GM23338 (cell line): ENCODE measurements at regions not wholly inside any gene's neighbourhood (a gene's known extent, or its start where the extent isn't known, plus 50 kb on each side); places are given as distances from the start of the nearest gene placed in this dataset. TPM values are rescaled to one million over a fixed set of nuclear protein-coding genes. Genes with fewer than 3 reads are reported as not detected.

Experiments used
- CREB1 ChIP-seq: fragments of 250-450 bp; sonication (Bioruptor Pico); IDR thresholded peaks from 2 replicates; pipeline ENCODE4 v1.5.0; 2020; ENCODE audit warnings: low read depth, mild to moderate bottlenecking, moderate library complexity
- CTCF ChIP-seq, 2 experiments: fragments of 200-600 bp in 1 of 2; sonication (generic) in 1 of 2; conservative IDR thresholded peaks; 2 replicates each; pipeline versions ENCODE4 v1.5.1 to v1.6.1; 2016 to 2017; ENCODE audit warnings: antibody characterized with exemption in 2 of 2, low read depth in 2 of 2, mild to moderate bottlenecking in 2 of 2, moderate library complexity in 1 of 2
- ETS1 ChIP-seq: IDR thresholded peaks from 2 replicates; pipeline ENCODE4 v1.6.1; 2016; ENCODE audit warnings: antibody characterized with exemption
- EZH2 ChIP-seq: fragments of 200-600 bp; sonication (generic); IDR thresholded peaks from one replicate; pipeline ENCODE4 v1.8.0; 2017; ENCODE audit warnings: antibody characterized with exemption, mild to moderate bottlenecking, low read depth; ENCODE audit not compliant: unreplicated experiment
- EZH2phosphoT487 ChIP-seq: fragments of 200-600 bp; sonication (generic); IDR thresholded peaks from one replicate; pipeline ENCODE4 v1.8.1; 2018; ENCODE audit warnings: antibody characterized with exemption; ENCODE audit not compliant: unreplicated experiment
- JUNB ChIP-seq: IDR thresholded peaks from one replicate; pipeline ENCODE4 v1.6.1; 2016; ENCODE audit warnings: antibody characterized with exemption; ENCODE audit not compliant: unreplicated experiment
- POLR2AphosphoS5 ChIP-seq: IDR thresholded peaks from 2 replicates; pipeline ENCODE4 v1.6.1; 2016; ENCODE audit warnings: antibody characterized with exemption, low read depth
- REST ChIP-seq: IDR thresholded peaks from one replicate; pipeline ENCODE4 v1.6.1; 2018; ENCODE audit warnings: antibody characterized with exemption; ENCODE audit not compliant: unreplicated experiment
- ZNF114 ChIP-seq: fragments of 250-450 bp; sonication (Bioruptor Pico); IDR thresholded peaks from 2 replicates; pipeline ENCODE4 v1.5.0; 2020; ENCODE audit warnings: mild to moderate bottlenecking, moderate library complexity
- ZNF331 ChIP-seq: fragments of 250-450 bp; sonication (Bioruptor Pico); IDR thresholded peaks from 2 replicates; pipeline ENCODE4 v1.5.0; 2020; ENCODE audit warnings: low read depth, mild to moderate bottlenecking, moderate library complexity
- small RNA-seq: library from RNA; depleted of rRNA; stranded (forward); fragments of <200 nt; gene quantifications from one replicate; pipeline ENCODE3, GENCODE V24; 2014; ENCODE audit warnings: low replicate concordance

- TF ChIP-seq ETS1 (no peak), CTCF (conservative IDR thresholded peaks at IDR 0.05; ENCODE audit: low read depth in 2 of 2) (no peak), ZNF331 (CRISPR knock-in tag) (no peak), EZH2 (no peak), EZH2phosphoT487 (no peak), ZNF114 (CRISPR knock-in tag) (no peak), REST (no peak), CREB1 (CRISPR knock-in tag) (no peak), JUNB (no peak), POLR2AphosphoS5 (no peak)
These were observed 50.4 kb upstream of the C11orf87 start (continued) for GRCh38 chr11:109371444-109372176.

Small RNAs in the stretch of these regions (small RNA-seq; reads per million reads assigned to genes)
- gene RF00157 (not detected), gene RNA5SP349 (not detected), gene RNU6-654P (not detected)
